Activated CD4-positive, alpha-beta T cell treated with anti-CD3 and anti-CD28 coated beads, Interleukin-2, amount 50 U/mL, for 4 hours (primary cell): ENCODE measurements at regions not wholly inside any gene's neighbourhood (a gene's known extent, or its start where the extent isn't known, plus 50 kb on each side); places are given as distances from the start of the nearest gene placed in this dataset.

Experiments used
- DNase-seq, 2 experiments: peaks; one replicate each; pipeline ENCODE4 v3.0.0-alpha.2; 2020

DNA sequence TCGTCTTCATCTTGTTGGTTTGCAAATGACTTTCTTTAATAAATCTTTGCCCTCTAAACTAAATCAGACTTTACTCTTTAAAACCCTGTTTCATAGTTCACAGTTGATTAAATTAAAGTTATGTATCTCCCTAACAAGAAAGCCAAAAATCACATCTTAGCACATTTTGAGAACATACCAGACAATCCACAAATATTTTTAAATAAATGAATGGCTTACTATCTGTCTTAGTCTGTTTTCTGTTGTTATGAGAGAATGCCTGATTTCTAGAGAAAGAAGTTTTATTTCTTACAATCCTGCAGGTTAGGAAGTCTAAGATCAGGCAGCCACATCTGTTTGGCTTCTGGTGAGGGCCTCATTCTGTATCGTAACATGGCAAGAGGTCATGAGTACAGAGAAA is 1090.2 kb upstream of the PIK3C3 start:
- no peak for DNase-seq

DNA sequence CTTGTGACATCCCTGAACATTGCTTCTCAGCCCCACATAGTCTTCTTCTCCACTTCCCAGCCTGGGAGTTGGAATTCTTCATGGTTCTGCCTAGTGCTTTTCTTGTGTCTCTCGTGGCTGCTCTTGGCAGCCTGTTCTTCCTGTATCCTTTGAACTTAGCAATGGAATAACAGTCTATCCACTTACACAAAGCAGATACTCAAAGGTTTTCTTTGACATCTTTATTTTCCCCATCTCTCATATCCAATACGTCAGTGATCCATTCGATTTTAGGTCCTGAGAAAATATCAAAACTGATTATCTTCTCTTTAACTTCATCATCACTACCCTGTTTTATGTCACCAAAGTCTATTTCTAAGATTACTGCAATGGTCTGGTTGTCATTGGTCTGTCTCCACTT is 1091.2 kb upstream of the PIK3C3 start:
- DNase-seq = no peak

DNA sequence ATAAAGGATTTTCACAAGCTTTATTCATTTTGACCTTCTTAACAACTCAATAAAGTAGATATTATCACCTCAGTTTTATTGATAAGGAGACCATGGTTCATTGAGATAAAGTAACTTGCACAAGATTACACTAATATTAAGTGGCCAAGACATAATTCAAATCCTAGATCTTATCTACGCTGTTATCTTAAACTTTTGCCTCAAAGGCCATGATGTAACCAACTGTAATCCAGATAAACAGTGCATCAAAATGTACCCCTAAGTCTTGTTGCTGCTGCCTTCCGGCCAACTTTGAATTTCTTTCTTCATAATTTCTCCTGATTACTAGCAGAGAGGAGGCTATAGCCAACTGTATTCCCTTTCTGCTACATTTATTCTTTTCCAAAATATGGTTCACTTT is 1094.8 kb upstream of the PIK3C3 start:
- DNase-seq = no peak

- no peak for DNase-seq
These were observed 1099.4 kb upstream of the PIK3C3 start for GRCh38 chr18:40855661-40856060.

GRCh38 chr18:40852406-40852805 is 1102.6 kb upstream of the PIK3C3 start:
- no peak for DNase-seq

GRCh38 chr18:40851014-40851429 is 1104.0 kb upstream of the PIK3C3 start:
- no peak for DNase-seq

DNA sequence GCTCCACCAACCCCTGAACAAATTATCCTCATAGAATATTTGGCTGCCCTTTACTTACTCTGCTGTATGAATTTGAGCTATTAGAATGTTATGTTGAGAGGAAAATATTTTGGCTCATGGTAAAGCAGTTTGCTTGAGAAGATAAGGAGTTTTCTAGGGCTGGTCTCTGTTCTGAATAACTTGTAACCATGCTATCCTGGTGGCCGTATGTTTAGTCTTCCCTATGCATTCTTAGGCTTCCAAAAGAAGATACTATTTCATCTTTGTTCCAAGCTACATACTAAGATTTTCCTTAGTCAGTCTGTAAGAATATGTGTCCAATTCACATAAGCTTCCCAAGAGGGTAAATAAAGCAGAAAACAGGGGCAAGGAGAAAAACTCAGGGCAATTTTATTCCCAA is 1105.1 kb upstream of the PIK3C3 start:
- no peak for DNase-seq

DNA sequence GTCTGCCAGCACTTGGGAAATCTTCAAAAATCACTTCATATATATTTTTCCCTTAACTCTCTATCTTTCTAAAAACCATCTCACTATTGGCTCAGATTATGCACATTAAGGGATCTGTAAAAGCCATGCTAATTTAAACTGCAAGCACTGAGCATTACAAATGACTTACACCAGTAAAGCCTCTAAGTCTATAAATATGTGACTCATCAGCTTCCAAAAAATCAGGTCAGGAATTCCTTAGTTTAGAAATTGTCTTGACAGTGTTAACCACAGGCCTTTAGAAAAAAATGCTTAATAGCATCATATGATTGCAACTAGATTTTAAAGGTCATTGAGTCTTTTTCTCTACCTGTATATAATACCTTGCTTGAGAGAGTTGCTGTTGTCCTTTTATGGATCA is 1113.6 kb upstream of the PIK3C3 start:
- DNase-seq = no peak

DNA sequence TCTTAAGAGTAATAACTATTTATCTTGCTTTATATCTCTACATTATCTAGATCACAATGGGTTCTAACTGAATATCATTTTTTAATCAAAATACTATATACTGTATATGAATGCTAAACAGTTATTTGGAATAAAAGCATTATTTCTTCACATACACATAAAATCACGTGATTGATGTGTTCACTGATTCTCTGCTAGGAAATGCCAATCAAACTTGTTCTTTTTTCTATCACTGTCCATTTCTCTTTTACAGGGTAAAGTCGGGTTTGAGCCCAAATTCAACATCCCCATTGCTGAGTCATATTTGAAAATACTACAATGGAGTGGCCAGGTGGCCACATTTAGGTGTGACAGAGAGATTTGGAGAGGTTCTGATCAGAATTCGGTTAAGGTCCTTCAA is 1114.0 kb upstream of the PIK3C3 start:
- no peak for DNase-seq

- DNase-seq = no peak
These were observed 1122.7 kb upstream of the PIK3C3 start for GRCh38 chr18:40832362-40832761.

DNA sequence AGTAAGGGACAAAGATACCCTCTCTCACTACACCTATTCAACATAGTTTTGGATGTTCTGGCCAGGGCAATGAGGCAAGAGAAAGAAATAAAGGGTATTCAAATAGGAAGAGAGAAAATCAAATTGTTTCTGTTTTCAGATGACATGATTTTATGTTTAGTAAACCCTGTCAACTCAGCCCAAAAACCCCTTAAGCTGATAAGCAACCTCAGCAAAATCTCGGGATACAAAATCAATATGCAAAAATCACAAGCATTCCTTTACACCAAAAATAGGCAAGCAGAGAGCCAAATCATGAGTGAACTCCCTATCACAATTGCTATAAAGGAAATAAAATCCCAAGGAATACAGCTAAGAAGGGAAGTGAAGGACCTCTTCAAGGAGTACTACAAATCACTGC is 1130.7 kb upstream of the PIK3C3 start:
- DNase-seq = no peak

- DNase-seq = no peak
These were observed 1133.3 kb upstream of the PIK3C3 start for GRCh38 chr18:40821596-40822243.

DNA sequence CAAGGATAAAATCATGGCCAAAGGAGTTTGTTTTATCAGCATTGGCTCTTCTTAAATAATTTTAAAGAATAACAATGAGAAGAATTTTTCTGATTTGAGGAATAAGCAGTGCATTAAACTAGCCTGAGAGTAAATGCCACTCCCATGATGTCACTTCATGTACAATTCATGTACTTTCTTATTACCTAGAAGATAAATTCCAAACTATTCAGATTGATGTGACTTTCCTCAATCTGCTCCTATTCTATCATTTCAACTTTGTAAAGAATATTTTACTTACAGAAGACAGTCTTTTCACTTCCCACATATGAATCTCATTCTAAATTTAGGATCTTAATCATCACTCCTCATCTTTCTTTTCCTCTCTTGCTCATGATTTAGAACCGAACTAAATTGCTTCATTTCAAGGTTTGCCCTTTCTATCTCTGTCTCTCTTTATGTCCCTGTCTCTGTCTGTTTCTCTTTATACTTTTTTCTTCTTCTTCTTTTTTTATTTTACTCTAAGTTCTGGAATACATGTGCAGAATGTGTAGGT is 1142.0 kb upstream of the PIK3C3 start:
- DNase-seq = no peak

- no peak for DNase-seq
These were observed 1144.7 kb upstream of the PIK3C3 start for GRCh38 chr18:40810372-40810771.

GRCh38 chr18:40789286-40789685 is 1165.7 kb upstream of the PIK3C3 start:
- no peak for DNase-seq

DNA sequence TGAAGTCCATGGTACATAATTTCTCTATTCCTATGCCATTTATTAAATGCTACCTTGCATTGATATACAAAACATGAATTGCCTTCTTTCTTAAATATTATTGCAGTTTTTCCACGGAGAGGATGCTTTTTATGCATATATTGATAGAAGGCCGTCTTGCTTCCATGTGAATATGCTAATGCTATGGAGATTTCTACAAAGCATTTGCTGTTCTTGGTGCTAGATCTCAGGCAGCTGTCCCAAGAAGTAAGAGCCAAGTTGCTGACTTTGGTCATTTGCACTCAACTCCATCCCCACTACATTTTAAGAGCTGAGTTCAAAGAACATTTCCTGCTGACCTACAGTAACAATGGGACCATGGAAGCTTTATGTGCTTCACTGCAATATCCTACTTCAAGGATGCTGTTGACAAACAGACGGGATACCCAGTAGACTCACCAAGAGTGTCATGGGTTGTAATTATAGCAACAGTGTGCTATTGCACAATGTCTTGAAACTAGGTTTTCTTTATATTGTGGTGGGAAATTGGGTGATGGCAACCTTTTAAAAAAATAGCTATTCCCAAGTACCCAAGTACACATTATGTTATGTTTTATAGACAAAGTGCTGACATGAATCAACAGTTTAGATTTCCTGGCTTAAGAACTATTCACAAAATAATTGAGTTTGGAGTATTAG is 1172.4 kb upstream of the PIK3C3 start:
- DNase-seq = no peak

- no peak for DNase-seq
These were observed 1185.2 kb upstream of the PIK3C3 start for GRCh38 chr18:40769786-40770185.

DNA sequence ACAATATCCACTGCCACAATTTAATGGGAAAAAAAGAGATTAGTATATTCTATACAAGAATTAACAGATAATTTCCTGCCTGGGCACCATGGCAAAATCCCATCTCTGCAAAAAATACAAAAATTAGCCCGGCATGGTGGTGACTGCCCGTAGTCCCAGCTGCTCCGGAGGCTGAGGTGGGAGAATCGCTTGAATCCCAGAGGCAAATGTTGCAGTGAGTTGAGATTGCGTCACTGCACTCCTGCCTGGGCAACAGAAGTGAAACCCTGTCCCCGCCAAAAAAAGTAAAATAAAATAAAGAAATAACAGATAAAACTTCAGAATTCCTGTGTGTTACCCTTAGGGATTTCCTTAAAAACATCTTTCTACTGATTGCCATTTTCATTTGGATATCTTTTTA is 1194.8 kb upstream of the PIK3C3 start:
- no peak for DNase-seq

- DNase-seq = no peak
These were observed 1200.6 kb upstream of the PIK3C3 start for GRCh38 chr18:40754477-40754876.

GRCh38 chr18:40752316-40752715 is 1202.7 kb upstream of the PIK3C3 start:
- DNase-seq = no peak

DNA sequence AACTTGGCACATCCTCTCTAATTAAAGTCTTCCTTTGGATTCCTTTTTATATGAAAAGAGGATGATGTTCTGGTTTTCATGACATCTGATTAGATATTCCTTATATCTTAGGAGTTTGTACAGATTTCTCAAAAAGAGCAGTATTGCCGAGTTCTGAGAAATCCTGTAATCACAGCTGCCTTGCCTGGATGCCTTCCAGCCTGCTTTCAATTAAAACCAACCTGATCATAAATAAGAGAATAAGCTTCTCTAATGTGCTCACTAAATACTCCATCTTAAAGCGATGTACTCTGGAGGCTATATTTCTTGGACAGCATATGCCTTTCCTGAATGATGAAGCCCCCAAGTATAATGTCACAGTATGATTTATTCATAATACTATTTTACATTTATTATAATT is 1203.8 kb upstream of the PIK3C3 start:
- no peak for DNase-seq

- no peak for DNase-seq
These were observed 1216.0 kb upstream of the PIK3C3 start for GRCh38 chr18:40739029-40739428.

DNA sequence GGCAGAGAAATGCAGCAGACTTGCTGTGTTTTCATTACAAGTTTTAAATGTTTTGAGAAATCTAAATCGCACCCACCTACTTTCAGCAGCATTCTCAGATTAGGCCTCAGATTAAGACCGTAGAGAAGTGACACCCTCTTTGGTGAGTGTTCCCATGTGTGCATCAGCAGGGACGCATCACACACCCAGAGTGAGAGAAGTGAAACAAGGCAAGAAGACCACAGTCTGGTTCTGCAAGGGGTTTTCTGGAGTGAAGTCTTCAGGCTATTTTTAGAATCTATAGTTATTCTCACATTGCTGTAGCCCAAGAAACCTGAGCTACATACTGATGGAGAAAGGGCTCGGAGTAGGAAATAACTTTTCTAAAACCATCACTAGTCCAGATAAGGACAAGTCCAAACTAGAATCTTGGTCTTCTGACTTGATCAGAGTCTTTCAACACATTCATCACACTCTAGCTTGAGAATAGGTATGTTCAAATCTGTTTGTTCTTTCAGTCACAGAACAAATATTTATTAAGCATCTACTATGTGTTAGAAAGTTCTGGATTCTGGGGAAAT is 1216.6 kb upstream of the PIK3C3 start:
- DNase-seq = no peak

GRCh38 chr18:40708726-40709125 is 1246.3 kb upstream of the PIK3C3 start:
- DNase-seq = no peak
